Mucosa of rectum (tissue), 2 donors: ENCODE measurements at regions not wholly inside any gene's neighbourhood (a gene's known extent, or its start where the extent isn't known, plus 50 kb on each side); places are given as distances from the start of the nearest gene placed in this dataset.

Experiments used
- H3K27ac ChIP-seq, 2 donors: one replicate each; pipeline ENCODE4 v1.7.0; 2013; ENCODE audit warnings: inconsistent platforms in 2 of 2, low read depth in 2 of 2, low read length in 2 of 2
- H3K27me3 ChIP-seq, 2 donors: one replicate each; pipeline ENCODE4 v1.7.0; 2013; ENCODE audit warnings: low read length in 2 of 2; ENCODE audit not compliant: control insufficient read depth in 2 of 2, insufficient read depth in 2 of 2
- H3K36me3 ChIP-seq, 2 donors: one replicate each; pipeline ENCODE4 v1.7.0; 2013; ENCODE audit warnings: low read length in 2 of 2; ENCODE audit not compliant: control insufficient read depth in 2 of 2, insufficient read depth in 2 of 2
- H3K4me1 ChIP-seq, 2 donors: one replicate each; pipeline ENCODE4 v1.7.0; 2013; ENCODE audit warnings: low read length in 2 of 2, mild to moderate bottlenecking in 1 of 2; ENCODE audit not compliant: control insufficient read depth in 2 of 2, insufficient read depth in 2 of 2
- H3K4me3 ChIP-seq, 2 donors: one replicate each; pipeline ENCODE4 v1.7.0; 2013; ENCODE audit warnings: low read length in 2 of 2
- H3K9ac ChIP-seq, 2 donors: one replicate each; pipeline ENCODE4 v1.7.0; 2013; ENCODE audit warnings: low read length in 2 of 2, low read depth in 1 of 2, mild to moderate bottlenecking in 1 of 2
- H3K9me3 ChIP-seq, 2 donors: one replicate each; pipeline ENCODE4 v1.7.0; 2013; ENCODE audit warnings: low read length in 2 of 2; ENCODE audit not compliant: control insufficient read depth in 2 of 2
- donor health status: healthy.
- donor health status: Normal muscosa, but diverticular disease.

GRCh38 chr5:155088811-155089210 is 75.3 kb downstream of the KIF4B start:
- Histone ChIP-seq H3K27ac (no peak overlapping the region), H3K27me3 (no peaks in the 10 kb centered on the region), H3K4me3 (no peak overlapping the region), H3K36me3 (no peaks in the 10 kb centered on the region), H3K9ac (no peak overlapping the region), H3K4me1 (no peaks in the 10 kb centered on the region), H3K9me3 (no peaks in the 10 kb centered on the region)

DNA sequence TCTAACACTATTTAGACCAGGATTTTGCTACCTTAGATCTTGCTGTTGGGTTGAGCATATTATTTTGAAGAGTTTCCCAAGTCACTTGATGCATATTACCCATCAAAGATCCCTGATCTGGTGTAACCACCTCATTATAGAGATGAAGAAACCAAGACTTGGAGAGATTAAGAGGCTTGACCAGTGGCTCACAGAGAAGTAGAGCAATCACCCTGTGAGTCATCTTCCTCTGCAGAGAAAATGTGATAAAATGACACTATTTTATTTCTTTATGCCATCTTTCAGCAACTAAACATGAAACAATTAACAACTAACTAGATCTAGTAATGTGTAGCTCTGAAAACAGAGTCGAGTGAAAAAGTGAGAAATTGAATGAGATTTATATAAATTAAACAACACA is 76.1 kb downstream of the KIF4B start:
- Histone ChIP-seq H3K9me3 (no peaks in the 10 kb centered on the region), H3K27ac (no peak overlapping the region), H3K36me3 (no peaks in the 10 kb centered on the region), H3K27me3 (no peaks in the 10 kb centered on the region), H3K9ac (no peak overlapping the region), H3K4me1 (no peaks in the 10 kb centered on the region), H3K4me3 (no peak overlapping the region)

GRCh38 chr5:155091063-155091648 is 77.6 kb downstream of the KIF4B start:
- H3K27me3 ChIP-seq = no peaks in the 10 kb centered on the region
- no peak overlapping the region for H3K27ac ChIP-seq
- H3K4me1 ChIP-seq = no peaks in the 10 kb centered on the region
- no peak overlapping the region for H3K4me3 ChIP-seq
- no peaks in the 10 kb centered on the region for H3K9me3 ChIP-seq
- H3K9ac ChIP-seq = no peak overlapping the region
- H3K36me3 ChIP-seq = no peaks in the 10 kb centered on the region

GRCh38 chr5:155091768-155092717 is 78.5 kb downstream of the KIF4B start:
- no peaks in the 10 kb centered on the region for H3K9me3 ChIP-seq
- H3K4me3 ChIP-seq = no peak overlapping the region
- no peaks in the 10 kb centered on the region for H3K36me3 ChIP-seq
- H3K27me3 ChIP-seq = no peaks in the 10 kb centered on the region
- no peaks in the 10 kb centered on the region for H3K4me1 ChIP-seq
- H3K9ac ChIP-seq = no peak overlapping the region
- no peak overlapping the region for H3K27ac ChIP-seq

GRCh38 chr5:155094455-155094854 is 80.9 kb downstream of the KIF4B start:
- H3K4me3 ChIP-seq = no peak overlapping the region
- H3K27ac ChIP-seq = no peak overlapping the region
- no peaks in the 10 kb centered on the region for H3K9me3 ChIP-seq
- H3K36me3 ChIP-seq = no peaks in the 10 kb centered on the region
- H3K9ac ChIP-seq = no peak overlapping the region
- no peaks in the 10 kb centered on the region for H3K4me1 ChIP-seq
- H3K27me3 ChIP-seq = no peaks in the 10 kb centered on the region

GRCh38 chr5:155097995-155098394 is 84.4 kb downstream of the KIF4B start:
- Histone ChIP-seq H3K36me3 (no peaks in the 10 kb centered on the region), H3K9me3 (no peaks in the 10 kb centered on the region), H3K27ac (no peak overlapping the region), H3K27me3 (no peaks in the 10 kb centered on the region), H3K9ac (no peak overlapping the region), H3K4me3 (no peak overlapping the region), H3K4me1 (no peaks in the 10 kb centered on the region)

DNA sequence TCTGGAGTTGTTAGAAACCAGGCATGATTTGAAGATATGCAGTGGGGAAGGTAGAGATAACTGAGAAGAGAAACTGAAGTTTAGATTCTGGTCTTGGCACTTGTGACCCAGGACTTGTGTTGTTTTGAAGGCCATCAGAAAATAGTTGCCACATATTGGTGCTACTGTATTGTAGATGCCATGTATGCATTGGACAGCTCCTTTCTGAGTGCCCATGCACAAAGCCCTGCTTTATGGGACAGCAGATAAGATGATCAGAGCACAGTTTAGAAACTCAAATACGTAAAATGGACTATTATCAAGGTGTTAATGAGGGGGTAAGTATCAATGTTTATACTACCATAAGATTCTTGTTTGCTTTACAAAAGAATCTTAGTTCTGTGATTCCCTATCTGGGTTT is 84.9 kb downstream of the KIF4B start:
- no peak overlapping the region for H3K9ac ChIP-seq
- no peak overlapping the region for H3K4me3 ChIP-seq

DNA sequence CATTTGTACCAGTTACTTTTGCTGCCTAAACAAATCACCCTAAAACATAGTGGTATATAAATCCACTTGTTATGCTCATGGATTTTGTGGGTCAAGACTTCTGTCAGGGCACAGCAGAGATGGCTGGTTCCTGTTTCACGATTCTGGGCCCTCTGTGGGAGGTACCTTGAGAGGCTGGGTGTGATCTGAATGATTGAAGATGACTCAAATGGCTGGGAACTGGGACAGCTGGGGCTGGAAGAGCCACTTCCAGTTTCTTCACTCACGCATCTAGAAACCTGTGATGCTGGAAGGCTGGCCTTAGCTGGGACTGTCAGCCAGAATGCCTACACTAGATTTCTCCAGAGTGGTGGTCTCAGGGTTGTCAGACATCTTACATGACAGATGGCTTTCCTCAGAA is 88.1 kb downstream of the KIF4B start:
- Histone ChIP-seq H3K36me3 (no peaks in the 10 kb centered on the region), H3K4me3 (no peak overlapping the region), H3K9ac (no peak overlapping the region), H3K4me1 (no peaks in the 10 kb centered on the region), H3K9me3 (no peaks in the 10 kb centered on the region), H3K27ac (no peak overlapping the region), H3K27me3 (no peaks in the 10 kb centered on the region)

More for the DNA sequence above, 84.9 kb downstream of the KIF4B start:
- Histone ChIP-seq H3K9me3 (no peaks in the 10 kb centered on the region), H3K27me3 (no peaks in the 10 kb centered on the region), H3K36me3 (no peaks in the 10 kb centered on the region), H3K27ac (no peak overlapping the region), H3K4me1 (no peaks in the 10 kb centered on the region)

GRCh38 chr5:155103146-155103545 is 89.6 kb downstream of the KIF4B start:
- Histone ChIP-seq H3K9me3 (no peaks in the 10 kb centered on the region), H3K4me3 (no peak overlapping the region), H3K9ac (no peak overlapping the region), H3K4me1 (no peaks in the 10 kb centered on the region), H3K27me3 (no peaks in the 10 kb centered on the region), H3K36me3 (no peaks in the 10 kb centered on the region), H3K27ac (no peak overlapping the region)

- no peaks in the 10 kb centered on the region for H3K4me1 ChIP-seq
- H3K36me3 ChIP-seq = no peaks in the 10 kb centered on the region
- no peak overlapping the region for H3K9ac ChIP-seq
- H3K27me3 ChIP-seq = no peaks in the 10 kb centered on the region
- no peak overlapping the region for H3K4me3 ChIP-seq
- H3K9me3 ChIP-seq = no peaks in the 10 kb centered on the region
- H3K27ac ChIP-seq = no peak overlapping the region
Observed at GRCh38 chr5:155104441-155104840, 90.9 kb downstream of the KIF4B start.
